SK-N-MC (cell line): ENCODE measurements at regions not wholly inside any gene's neighbourhood (a gene's known extent, or its start where the extent isn't known, plus 50 kb on each side); places are given as distances from the start of the nearest gene placed in this dataset.
"Not testable (repeated sequence)": the region's sequence is repeated elsewhere in the genome, so short reads cannot be mapped to it uniquely, and the experiment has no call there.

Experiments
- EZH2 ChIP-seq: fragments of 200-600 bp; sonication (generic); IDR thresholded peaks from one replicate; pipeline ENCODE4 v1.6.1; 2017; ENCODE audit warnings: antibody characterized with exemption
- POLR2AphosphoS5 ChIP-seq: IDR thresholded peaks from 2 replicates; pipeline ENCODE4 v1.6.1; 2012; ENCODE audit warnings: mild to moderate bottlenecking, low read depth, low read length, borderline replicate concordance

DNA sequence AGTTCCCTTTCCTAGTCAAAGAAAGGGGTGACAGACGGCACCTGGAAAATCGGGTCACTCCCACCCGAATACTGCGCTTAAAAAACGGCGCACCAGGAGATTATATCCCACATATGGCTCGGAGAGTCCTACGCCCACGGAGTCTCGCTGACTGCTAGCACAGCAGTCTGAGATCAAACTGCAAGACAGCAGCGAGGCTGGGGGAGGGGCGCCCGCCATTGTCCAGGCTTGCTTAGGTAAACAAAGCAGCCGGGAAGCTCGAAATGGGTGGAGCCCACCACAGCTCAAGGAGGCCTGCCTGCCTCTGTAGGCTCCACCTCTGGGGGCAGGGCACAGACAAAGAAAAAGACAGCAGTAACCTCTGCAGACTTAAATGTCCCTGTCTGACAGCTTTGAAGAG, 1844.7 kb upstream of the ACO1 start:
- TF ChIP-seq EZH2, POLR2AphosphoS5: not testable (repeated sequence)
